Lower leg skin (tissue), 3 donors: ENCODE measurements at regions not wholly inside any gene's neighbourhood (a gene's known extent, or its start where the extent isn't known, plus 50 kb on each side); places are given as distances from the start of the nearest gene placed in this dataset.

Experiments
- CTCF ChIP-seq, 3 donors: fragments of 450-650 bp; IDR thresholded peaks; one replicate each; pipeline ENCODE4 v1.5.1; 2016; ENCODE audit warnings: antibody characterized with exemption in 3 of 3, mild to moderate bottlenecking in 3 of 3, moderate library complexity in 2 of 3
- POLR2A ChIP-seq, 2 donors: fragments of 450-650 bp; IDR thresholded peaks; one replicate each; pipeline ENCODE4 v1.6.1; 2016 to 2017; ENCODE audit warnings: antibody characterized with exemption in 2 of 2, mild to moderate bottlenecking in 1 of 2, moderate library complexity in 1 of 2

DNA sequence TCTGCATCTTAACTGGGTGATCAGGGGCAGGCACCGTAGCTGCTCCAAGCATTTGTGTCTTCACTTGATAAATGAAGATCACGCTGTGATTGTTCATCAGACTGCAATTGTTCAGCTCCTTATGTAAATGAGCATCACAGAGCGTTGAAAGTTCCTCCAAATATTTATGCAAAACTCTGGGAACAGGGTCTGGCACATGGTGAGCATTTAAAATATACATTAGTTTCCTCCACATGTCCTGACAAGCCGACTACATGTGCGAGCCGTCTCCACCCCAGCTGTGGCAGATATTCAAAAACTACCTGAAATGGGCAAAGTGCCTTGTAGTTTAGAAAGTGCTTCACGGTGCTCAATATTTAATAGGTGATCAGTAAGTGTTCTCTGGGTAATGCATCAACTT is 175.1 kb upstream of the ID2 start:
- no peak for TF ChIP-seq CTCF (IDR thresholded peaks at IDR 0.05)
- no peak for TF ChIP-seq POLR2A (IDR thresholded peaks at IDR 0.05)
